NCI-H187 (cell line): ENCODE measurements at regions not wholly inside any gene's neighbourhood (a gene's known extent, or its start where the extent isn't known, plus 50 kb on each side); places are given as distances from the start of the nearest gene placed in this dataset.
A peak's percentile ranks its signal among the peaks of the same experiment; 100 is the strongest.

ENCODE experiments used
- DNase-seq, 2 experiments: peaks; one replicate each; lab custom pipeline; 2025; lab: John Stamatoyannopoulos, UW

DNA sequence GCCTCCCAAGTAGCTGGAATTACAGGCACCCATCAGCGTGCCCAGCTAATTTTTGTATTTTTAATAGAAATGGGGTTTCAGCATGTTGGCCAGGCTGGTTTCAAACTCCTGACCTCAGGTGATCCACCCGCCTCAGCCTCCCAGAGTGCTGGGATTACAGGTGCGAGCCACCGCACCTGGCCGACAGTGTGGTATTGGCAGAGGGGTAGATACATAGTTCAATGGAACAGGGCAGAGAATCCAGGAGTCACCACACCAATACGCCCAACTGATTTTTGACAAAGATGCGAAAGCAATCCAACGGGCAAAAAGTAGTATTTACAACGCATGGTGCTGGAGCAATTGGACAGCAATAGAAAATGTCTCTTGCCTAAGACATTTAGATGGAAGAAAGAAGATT is 164.0 kb upstream of the PPP1R26 start:
- no peak for DNase-seq

DNA sequence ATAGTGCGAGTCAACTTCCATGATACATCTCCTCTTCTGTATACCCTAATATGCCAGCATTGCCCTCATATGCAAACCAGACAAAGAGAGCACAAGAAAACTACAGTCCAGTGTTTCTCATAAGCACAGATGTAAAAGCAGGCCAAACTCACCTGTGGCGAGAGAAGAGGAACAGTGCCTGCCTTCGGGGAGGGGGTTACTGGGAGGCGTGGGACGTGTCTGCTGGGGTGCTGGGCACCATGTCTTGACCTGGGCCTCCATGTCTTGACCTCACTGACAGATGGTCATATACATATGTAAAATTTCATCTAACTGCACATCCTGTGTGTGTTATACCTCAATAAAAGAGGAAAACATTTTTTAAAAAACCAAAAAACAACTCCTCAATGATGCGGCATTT is 159.3 kb upstream of the PPP1R26 start:
- no peak for DNase-seq

DNA sequence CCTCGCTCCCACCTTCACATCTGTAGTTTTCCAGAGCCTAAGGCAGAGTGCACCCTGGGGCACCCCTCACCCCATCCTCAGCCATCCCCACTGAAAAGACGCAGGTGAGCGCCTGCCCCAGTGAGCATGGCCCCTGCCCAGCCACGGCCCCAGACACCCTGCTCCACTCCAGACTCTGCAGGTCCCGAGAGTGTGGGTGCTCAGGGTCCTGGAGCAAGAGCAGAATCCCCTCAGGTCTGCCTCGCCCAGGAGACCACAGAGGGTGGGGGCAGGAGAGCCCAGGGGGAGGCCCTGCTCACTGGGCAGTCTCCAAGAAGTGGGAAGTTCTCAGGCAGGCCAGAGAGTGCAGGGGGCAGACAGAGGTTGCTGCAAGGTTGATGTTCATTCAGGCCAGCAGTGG is 158.6 kb upstream of the PPP1R26 start:
- no peak for DNase-seq

DNA sequence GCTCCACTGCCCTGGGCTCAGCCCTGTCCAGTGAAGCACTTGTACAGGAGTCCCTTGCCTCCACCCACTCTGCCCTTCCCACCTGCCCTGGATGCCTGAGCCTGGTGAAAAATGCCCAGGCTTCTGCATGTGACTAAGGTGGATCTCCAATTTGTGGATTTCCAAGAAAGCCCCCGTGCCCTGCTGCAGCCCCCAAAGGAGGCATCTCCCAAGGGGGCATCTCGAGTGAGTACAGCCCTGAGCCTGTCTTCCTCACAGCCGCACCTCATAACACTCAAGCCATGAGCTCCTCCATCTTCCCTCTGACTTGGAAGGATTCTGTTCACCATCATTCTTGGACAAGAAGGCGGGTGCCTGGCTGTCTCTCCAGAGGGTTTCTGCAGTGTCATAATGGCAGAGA is 158.0 kb upstream of the PPP1R26 start:
- DNase-seq = no peak

DNA sequence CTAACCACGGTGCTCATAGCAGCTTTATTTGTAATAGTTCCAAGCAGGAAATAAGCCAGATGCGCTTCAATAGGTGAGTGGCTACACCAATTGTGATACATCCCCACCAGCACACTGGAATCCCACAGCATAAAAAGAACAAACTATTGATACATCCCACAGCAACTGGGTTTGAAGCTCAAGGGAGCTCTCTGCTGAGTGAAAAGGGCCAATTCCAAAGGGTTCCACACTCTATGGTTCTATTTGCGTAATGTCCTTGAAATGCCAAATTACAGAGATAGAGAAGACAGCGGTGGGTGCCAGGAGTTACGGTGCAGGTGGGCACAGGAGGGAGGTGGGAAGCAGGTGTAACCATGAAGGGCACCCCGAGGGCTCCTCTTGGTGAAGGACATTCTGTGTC is 155.3 kb upstream of the PPP1R26 start:
- DNase-seq = no peak

DNA sequence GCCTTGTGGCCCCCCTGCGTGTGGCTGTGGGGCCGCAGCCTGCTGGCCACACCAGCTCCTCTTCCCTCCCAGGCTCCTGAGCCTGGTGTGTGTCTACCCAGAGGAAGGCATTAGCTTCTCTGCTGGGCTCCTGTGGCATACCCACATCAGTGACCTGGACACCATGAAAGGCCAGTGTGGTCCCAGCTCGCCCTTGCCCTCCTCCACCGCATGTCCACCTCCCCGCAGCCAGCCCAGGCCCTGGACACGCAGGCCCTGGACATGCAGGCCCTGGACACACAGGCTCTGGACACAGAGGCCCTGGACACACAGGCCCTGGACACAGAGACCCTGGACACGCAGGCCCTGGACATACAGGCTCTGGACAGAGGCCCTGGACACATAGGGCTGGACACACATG is 153.4 kb upstream of the PPP1R26 start:
- DNase-seq = no peak

DNA sequence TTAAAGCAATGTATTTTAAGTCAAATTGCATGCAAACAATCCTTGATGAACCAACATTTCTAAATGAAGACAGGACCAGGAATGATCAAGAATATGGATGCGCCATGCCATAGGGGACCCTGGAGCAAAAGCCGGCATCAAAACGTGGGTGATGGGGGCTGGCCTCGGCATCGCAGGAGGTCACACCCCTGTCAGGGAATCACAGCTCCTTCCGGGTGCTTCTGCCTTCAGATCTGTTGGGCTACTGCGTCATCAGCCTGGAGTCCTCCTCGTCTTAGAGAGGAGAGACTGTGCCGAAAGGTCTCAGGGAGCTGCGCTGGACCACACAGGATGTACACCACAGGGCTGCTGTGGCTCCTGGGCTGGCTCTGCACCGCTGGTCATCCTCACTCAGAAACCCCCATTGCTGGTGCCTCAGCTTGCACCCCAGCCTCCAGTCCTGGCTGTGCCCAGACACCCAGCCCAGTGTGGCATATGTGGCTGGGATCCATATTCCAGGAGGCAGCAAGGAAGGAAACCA is 152.9 kb upstream of the PPP1R26 start:
- no peak for DNase-seq

DNA sequence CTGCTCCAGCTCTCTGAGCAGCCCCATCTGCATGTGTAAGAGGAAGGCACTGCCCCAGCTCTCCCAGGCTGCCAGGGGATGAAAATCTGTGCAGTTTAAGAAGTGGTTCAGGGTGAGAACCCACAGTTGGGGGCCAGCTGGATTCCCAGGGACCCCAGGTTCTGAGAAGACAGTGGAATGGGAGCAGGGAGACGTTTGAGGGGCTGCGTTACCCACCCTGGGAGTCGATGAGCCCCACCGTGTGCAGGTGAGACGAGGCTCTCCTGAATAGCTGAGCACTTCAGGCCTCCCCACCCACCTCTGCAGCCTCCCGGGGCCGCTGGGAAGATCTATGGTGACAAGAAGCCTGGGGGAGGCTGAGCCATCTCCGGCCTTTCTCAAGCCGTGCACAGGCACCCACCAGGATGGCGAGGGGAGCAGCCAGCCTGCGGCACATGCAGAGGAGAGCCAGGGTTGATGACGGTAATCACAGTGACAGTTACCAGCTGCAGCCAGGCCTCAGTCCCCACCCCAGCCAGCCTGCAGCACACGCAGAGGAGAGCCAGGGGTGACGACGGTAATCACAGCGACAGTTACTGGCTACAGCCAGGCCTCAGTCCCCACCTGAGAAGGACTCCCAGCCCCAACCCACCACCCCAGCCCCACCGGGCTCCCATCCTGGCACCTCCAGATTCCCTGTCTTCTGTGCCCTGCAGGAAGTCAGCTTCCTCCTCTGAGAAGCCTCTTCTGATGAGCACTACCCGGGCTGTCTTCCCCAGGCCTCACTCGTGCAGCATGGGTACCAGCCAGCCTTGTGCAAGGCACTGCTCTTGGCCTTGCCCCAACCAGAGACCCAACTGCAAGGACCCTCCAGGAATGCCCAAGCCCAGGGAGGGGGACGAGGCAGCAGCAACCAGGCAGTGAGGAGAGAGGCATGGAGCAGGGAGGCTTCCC is 150.8 kb upstream of the PPP1R26 start:
- DNase-seq = no peak

DNA sequence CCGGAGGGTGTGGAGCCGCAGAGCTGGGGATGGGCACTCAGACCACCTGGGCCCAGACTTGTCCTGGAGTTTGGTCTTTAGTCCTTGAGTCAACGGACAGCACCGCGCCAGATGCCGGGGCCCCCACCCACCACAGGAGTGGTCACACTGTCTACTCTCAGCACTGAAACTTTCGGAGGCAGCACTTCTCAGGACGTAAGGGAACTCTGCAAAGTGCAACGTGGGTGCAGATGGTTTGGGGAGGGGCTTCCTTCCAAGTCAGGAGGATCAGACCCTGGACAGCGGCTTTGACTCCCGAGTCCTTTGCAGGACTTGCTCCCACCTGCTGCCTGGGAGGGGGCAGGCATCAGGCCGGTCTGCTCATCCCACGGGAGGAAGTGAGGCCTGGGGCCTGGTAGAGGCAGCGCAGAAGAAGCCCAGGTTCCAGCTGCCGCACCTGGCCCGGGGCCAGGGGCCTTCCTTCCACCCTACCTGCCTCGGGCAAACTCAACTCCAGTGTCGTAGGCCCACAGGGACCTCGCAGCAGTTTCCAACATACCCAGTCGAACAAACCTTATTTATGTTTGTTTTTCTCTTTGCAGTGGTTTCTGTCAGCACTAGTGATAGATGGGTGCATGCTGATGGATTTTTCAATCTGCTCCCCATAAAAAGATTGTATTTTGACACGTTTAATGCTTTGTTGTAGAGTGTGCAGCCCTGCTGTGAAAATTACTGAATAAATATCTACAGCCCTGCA is 149.8 kb upstream of the PPP1R26 start:
- peak; percentile 36 to 49 for DNase-seq

DNA sequence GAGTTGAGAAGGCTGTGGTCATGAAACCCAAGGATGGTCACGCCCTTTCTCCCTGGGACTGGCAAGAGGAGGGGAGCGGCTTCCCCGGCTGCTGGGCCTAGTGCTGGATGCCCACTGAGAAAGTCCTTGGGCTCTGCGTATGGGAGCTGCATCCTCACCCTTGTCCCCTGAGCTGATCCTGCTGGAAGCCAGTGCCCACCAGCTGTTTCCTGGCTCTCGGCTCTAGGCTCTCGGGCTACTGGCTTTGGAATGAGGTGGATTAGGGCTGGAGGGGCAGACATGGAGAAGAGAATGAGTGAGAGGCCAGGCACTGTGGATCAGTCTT is 149.3 kb upstream of the PPP1R26 start:
- DNase-seq = peak in 1 of 2 experiments; percentile 49

DNA sequence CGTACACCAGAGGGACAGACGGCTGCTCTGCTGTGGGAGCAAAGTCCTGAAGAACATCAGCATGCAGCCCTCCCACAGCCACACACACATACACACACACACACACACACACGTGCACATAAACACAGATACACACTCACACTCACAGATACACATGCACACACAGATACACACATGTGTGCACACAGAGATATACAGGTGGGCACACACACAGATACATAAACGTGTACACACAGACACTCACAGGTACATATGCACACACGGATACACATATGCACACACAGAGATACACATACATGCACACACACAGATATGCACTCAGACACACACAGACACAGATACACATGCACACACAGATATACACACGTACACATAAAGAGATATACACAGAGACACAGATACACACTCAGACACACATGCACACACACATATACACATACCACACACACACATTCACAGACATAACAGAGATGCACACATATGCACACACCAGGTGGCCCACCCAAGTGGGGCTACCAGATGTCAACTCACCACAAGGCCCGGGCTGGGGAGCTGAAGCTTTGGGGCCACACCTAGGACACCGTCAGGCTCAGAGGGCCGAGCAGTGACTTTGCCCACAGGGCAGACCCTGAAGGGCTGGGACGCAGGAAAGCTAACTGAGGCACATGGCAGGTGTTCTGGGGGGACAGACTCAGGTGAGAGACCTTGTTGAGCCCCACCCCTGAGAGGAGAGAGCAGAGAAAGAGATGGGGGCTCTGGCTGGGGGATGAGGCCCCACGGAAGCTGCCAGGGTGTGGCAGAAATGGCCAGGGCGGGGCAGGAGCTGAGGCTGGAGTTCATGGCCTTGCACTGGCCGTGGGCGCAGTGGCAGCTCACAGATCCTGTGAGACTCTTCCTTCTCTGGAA is 148.6 kb upstream of the PPP1R26 start:
- DNase-seq = no peak

DNA sequence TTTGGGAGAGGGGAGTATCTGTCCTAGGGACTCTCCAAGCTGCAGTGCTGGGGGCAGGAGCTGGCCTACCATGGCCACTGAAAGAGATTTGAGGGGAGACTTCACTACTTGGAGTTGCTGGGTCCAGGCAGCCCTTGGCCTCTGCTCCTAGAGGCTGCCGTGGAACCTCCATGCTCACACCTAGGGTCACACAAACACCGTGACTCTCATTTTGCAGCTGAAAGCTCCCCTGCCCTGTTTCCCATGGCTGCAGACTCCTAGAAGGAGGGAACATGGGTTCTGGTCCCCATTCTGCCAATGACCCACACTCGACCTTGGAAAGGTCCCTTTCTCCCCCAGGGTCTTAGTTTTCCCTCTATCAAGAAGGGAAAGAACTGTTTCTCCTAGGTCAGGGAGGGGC is 147.1 kb upstream of the PPP1R26 start:
- DNase-seq = no peak

DNA sequence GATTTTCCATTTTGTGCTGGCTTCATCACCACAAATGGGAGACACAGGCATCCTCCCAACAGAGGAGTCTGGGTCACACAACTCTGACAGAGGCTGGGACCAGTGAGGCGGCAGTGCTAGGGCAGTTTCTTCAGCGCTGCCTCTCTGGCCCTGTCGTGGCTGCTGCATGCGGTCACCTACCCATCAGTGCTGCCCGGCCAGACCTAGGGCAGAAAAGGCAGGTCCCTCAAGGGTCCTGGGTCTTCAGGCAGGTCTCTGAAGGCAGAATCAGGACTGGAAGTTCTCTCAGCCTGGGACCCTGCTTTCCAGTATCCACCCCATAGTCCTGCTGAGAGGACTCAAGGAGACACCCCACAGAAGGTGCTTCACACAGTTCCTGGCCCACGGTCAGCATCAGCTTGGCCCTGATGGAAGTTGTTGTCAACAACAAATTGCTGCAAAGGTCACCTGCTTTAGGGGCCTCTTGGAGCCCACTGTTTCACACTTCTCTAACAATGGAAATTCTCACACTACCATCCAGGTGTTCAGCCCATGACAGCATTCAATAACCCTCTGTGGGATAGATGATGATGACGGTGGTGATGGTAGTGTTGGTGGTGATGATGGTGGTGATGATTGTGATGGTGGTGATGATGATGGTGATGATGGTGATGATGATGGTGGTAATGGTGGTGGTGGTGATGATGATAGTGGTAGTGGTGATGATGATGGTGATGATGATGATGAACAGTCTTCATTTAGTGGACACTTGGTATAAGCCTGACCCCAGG is 146.4 kb upstream of the PPP1R26 start:
- no peak for DNase-seq

DNA sequence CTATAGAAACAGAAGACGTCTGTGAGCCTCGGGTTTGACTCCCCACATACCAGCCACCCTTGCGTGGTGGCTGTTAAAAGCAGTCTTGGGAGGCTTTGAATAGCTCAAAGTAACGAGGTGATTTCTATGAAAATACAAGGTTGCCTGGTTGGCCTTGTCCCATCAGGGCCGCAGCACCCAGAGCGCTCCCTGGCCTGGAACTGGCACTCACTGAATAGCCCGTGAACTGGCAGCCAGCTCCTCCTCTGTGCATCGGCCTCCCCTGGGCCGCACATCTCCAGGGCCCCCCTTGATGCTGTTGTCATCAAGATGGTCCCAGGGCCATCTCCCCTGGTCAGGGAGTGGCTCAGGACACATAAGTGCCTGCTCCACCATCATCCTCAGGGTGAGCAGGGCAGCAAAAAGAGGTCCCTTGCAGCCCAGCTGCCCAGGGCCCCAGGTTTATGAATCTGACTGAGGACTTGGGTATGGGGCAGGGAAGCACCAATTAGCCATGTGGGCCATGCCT is 144.6 kb upstream of the PPP1R26 start:
- no peak for DNase-seq

DNA sequence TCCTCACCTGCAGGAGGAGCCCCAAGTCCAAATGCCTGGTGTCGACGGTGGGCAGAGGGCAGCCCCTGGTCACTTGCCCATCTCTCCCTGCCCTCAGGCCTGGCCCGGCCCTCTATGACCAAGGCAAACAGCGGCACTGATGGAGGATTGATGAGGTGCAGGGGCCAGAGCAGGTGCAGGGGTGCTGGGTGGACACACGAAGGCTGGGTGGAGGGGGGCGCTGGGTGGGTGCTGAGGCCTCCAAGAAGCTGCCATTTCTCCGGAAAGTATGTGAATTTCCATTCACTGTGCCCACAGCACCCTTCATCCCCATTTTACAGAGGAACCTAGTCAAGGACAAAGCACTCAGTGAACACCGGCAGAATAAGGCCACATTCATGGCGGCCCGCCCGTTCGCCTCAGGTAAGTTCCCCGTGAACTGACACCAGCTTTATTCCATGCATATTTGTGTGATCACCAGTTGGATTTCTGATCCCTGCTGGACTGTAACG is 143.8 kb upstream of the PPP1R26 start:
- DNase-seq = no peak

DNA sequence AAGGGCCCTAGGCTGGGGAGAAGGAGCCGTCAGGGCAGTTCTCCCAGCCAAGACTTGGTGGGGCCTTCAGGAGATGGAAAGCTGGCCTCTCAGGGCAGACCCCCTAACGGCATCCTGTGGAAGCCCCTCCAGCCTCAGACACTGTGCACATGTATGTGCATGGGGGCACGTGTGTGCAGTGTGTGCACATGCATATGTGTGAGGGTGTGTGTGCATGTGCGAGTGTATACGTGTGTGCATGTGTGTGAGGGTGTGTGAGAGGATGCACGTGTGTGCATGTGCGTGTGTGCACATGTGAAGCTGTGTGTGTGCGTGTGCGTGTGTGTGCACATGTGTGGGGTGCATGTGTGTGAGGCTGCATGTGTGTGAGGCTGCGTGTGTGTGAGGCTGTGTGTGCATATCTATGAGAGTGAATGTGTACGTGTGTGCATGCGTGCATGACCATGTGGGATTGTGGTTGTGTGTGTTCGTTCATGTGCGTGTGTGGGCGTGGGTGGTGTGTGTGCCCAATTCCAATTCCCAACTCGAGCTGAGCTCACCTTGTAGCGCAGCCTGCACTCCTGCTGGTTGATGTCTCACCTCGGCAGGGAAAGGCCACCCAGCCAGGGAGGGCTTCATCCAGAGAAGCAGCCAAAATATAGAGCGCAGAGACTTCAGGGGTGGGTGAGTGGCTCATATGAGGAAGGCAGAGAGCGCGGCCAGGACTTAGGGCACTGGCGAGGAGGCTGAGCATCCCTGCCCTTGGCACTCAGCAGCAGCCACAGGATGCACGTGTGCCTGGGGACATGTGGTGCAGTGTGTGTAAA is 142.7 kb upstream of the PPP1R26 start:
- no peak for DNase-seq

DNA sequence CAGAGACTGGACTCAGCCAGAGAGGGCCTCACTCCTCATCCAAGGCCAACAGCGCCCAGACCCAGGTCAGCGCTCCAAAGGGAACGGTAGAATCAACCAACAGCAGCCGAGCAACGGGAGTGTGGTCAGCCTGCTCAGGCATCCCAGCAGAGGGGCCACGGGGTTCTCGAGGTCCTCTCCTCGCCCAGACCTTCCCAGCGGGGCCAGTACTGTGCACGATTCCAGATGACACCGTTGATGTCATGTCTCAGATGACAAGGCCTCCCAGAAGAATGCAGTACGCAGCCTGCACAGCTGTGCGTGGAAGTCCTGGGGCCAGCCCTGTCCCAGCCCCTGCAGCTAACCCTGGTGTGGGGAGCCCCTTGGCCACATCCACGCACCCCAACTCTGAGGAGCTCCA is 141.0 kb upstream of the PPP1R26 start:
- no peak for DNase-seq

DNA sequence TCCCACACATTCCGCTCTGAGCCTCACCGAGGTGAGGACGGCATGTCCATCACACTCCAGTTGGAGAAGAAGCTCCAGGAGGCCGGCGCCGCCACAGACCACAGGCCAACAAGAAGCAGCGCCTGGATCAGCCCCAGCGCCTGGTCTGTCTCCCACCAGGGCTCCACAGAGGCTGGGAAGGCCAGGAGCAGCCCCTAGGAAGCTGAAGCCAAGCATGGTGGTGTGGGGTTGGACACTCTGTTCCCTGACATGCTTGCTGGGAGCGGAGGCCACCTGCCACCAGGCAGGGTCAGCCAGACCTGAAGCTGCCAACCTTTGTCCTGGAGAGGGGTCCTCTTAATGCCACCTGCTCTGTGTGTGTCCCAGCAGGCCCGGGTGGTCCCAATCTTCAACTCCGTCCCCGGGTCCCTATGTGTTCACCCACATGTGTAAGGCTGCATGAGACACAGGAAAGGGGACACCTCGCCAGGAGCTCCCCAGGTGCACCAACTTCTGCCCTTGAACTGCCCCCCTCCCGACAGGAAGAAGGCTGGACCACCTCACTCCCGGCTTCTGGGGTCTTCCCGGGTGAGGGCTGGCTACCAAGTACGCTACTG is 140.1 kb upstream of the PPP1R26 start:
- no peak for DNase-seq

DNA sequence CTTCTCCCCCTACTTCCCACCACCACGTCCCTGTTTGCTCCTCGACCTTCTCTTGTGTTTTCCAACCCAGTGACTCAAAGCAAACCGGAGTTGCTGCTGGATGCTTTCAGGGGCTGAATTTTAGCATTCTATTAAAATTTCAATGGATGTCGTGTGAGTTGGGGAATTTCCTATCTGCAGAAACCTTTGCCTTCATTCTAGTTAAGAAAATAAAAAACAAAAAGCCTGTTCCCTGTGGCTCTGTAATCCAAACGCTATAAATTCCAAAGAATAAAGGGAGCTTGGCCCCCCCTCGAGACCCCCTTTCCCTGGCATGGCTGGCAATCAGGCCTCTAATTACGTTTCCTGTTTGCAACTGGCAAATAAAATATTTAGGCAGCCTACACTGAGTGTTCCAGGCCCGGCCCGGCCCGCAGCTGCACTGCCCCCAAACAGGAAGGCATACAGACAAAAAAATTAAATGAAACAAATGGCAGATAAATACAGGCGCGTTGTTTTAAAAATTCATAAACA is 139.4 kb upstream of the PPP1R26 start:
- no peak for DNase-seq
